ENCODE measurements at regions not wholly inside any gene's neighbourhood (a gene's known extent, or its start where the extent isn't known, plus 50 kb on each side); places are given as distances from the start of the nearest gene placed in this dataset.

DNA sequence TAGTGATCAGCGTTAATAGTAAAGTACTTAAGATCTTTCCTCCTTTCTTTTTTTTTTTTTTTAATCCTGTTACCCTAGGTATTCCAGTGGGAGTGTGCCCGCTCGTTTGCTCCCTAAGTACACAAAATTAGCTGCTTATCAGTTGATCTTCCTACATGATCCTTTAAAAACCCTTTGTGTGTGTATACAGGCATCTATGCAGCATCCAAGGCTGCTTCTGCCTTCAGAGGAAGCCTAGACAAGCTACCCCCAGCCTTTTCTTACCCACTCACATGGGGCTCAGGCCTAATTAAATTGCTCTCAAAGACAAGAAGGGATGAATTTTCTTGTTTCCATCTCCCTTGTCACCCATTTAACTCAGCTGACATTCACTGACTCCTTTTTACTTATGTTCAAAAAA lies 343.4 kb upstream of the LMO3 start:
- ATAC-seq (no peak), DNase-seq (no peak)
- TF ChIP-seq, protein P1, sequence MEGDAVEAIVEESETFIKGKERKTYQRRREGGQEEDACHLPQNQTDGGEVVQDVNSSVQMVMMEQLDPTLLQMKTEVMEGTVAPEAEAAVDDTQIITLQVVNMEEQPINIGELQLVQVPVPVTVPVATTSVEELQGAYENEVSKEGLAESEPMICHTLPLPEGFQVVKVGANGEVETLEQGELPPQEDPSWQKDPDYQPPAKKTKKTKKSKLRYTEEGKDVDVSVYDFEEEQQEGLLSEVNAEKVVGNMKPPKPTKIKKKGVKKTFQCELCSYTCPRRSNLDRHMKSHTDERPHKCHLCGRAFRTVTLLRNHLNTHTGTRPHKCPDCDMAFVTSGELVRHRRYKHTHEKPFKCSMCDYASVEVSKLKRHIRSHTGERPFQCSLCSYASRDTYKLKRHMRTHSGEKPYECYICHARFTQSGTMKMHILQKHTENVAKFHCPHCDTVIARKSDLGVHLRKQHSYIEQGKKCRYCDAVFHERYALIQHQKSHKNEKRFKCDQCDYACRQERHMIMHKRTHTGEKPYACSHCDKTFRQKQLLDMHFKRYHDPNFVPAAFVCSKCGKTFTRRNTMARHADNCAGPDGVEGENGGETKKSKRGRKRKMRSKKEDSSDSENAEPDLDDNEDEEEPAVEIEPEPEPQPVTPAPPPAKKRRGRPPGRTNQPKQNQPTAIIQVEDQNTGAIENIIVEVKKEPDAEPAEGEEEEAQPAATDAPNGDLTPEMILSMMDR (IDR thresholded peaks at IDR 0.05): no peak
- 60 to 67% methylated on average over 3 of the region's 3 CpGs for WGBS, 2 donors
- H3K36me3 ChIP-seq: no peaks in the 10 kb centered on the region
- intact Hi-C loops (cut with DNase I): no loop called here
- H3K9me3 ChIP-seq: no peaks in the 10 kb centered on the region
- H3K27ac ChIP-seq: no peak overlapping the region
- no peak overlapping the region for H3K4me3 ChIP-seq
- H3K27me3 ChIP-seq: no peaks in the 10 kb centered on the region
- no peaks in the 10 kb centered on the region for H3K4me1 ChIP-seq

DNA sequence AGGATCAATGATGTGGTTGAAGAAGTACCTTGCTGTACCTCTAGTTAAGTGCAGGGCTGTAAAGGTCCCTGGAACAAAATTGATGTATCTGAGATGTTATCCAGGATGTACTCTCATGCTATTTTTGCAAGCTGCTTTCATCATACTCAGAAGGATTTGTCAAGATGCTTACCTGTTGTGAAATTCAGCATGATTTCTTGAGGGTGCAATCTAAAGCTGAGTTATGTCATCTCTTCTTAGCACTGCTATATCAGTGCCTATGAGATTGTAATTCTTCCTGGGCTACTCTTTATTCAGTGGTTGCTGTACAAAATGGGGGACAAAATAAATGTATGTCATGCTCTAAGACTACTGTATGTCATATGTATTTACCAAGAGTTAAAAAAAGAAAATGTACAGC lies 340.7 kb upstream of the LMO3 start:
- H3K27ac ChIP-seq: no peak overlapping the region
- no peaks in the 10 kb centered on the region for H3K4me1 ChIP-seq
- intact Hi-C loops (cut with DNase I): no loop called here
- H3K9me3 ChIP-seq: no peaks in the 10 kb centered on the region
- H3K4me3 ChIP-seq: no peak overlapping the region
- DNase-seq: no peak
- H3K36me3 ChIP-seq: no peaks in the 10 kb centered on the region
- ATAC-seq: no peak
- H3K27me3 ChIP-seq: no peaks in the 10 kb centered on the region
- TF ChIP-seq, protein P1 (IDR thresholded peaks at IDR 0.05): no peak

DNA sequence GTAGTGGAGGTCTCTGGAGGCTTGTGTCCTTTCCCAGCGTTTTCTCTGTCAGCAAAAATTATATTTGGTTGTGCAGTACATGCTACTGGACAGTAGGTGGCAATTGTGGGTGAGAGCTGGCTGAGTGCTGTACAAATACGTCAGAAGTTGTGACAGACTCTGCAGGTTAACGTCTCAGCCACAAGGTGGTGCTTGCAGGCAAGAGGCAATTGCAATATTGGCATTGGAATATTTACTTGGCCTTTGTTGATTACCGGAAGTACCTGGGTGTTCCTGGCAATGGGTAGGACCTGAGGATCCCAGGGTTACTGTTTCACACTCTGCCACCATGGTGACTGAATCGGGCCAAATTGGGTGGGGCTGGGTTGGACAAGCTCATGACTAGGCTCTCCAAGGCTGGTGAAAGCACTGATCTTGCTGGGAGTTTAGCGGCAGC lies 333.9 kb upstream of the LMO3 start:
- no peaks in the 10 kb centered on the region for H3K27me3 ChIP-seq
- H3K27ac ChIP-seq: no peak overlapping the region
- 33 to 34% methylated on average over 6 of the region's 6 CpGs for WGBS, 2 donors
- DNase-seq (no peak), ATAC-seq (no peak)
- H3K36me3 ChIP-seq: no peaks in the 10 kb centered on the region
- intact Hi-C loops (cut with DNase I): no loop called here
- H3K4me3 ChIP-seq: no peak overlapping the region
- TF ChIP-seq, protein P1 (IDR thresholded peaks at IDR 0.05): peak in 2 of 9 donors; percentile 13 to 31
- peaks cover 0 to 51% (median 10%) of the 10 kb centered on the region in 11 donors for H3K9me3 ChIP-seq
- no peaks in the 10 kb centered on the region for H3K4me1 ChIP-seq

DNA sequence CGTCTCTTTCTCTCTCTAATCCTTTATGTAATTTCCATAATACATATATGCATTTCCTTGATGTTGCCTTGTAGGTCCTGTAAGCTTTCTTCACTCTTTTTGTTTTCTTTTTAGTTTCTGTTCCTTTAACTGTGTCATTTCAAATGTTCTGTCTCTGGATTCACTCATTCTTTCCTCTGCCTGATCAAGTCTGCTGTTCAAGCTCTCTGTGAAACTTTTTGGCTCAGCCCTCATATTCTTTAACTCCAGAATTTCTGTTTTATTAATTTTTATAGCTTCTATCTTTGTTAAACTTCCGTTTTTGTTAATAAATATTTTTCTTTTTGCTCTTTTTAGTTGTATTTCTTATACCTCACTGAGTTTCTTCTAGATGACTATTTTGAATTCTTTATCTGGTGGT lies 321.3 kb upstream of the LMO3 start:
- no peak for DNase-seq
- intact Hi-C loops (cut with DNase I): no loop called here
- no peaks in the 10 kb centered on the region for H3K27me3 ChIP-seq
- TF ChIP-seq, protein P1 (IDR thresholded peaks at IDR 0.05): no peak
- 59 to 65% methylated on average over 2 of the region's 2 CpGs for WGBS, 2 donors
- no peak overlapping the region for H3K27ac ChIP-seq
- H3K4me1 ChIP-seq: no peaks in the 10 kb centered on the region
- no peaks in the 10 kb centered on the region for H3K36me3 ChIP-seq
- no peak for ATAC-seq
- peaks cover 0 to 53% (median 20%) of the 10 kb centered on the region in 11 donors for H3K9me3 ChIP-seq
- no peak overlapping the region for H3K4me3 ChIP-seq

DNA sequence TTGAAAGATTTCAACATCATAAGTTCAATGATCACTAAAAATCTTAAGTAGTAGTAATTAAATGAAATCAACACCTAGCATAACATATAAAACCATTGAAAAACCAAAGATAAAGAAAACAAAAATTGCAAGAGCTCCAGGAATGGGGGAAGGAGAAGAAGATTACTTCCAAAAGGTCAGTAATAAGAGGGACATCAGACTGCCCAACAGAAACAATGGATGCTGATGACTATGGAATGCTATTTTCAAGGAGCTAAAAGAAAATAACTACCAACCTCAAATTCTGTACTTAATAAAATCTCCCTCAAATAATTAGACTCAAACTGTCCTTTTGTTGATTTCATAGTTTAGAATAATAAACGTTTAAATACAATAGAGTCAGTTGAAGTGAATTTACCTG lies 314.5 kb upstream of the LMO3 start:
- WGBS, 2 donors: 59 to 79% methylated on average over 1 of the region's 1 CpG
- no peaks in the 10 kb centered on the region for H3K36me3 ChIP-seq
- H3K4me3 ChIP-seq: no peak overlapping the region
- H3K27me3 ChIP-seq: no peaks in the 10 kb centered on the region
- H3K27ac ChIP-seq: no peak overlapping the region
- H3K4me1 ChIP-seq: no peaks in the 10 kb centered on the region
- intact Hi-C loops (cut with DNase I): no loop called here
- TF ChIP-seq, protein P1 (IDR thresholded peaks at IDR 0.05): no peak
- ATAC-seq (no peak), DNase-seq (no peak)
- H3K9me3 ChIP-seq: peaks cover 0 to 56% (median 6%) of the 10 kb centered on the region in 11 donors

All from heart right ventricle (tissue), 16 donors.